ENCODE measurements at regions not wholly inside any gene's neighbourhood (a gene's known extent, or its start where the extent isn't known, plus 50 kb on each side); places are given as distances from the start of the nearest gene placed in this dataset.

DNA sequence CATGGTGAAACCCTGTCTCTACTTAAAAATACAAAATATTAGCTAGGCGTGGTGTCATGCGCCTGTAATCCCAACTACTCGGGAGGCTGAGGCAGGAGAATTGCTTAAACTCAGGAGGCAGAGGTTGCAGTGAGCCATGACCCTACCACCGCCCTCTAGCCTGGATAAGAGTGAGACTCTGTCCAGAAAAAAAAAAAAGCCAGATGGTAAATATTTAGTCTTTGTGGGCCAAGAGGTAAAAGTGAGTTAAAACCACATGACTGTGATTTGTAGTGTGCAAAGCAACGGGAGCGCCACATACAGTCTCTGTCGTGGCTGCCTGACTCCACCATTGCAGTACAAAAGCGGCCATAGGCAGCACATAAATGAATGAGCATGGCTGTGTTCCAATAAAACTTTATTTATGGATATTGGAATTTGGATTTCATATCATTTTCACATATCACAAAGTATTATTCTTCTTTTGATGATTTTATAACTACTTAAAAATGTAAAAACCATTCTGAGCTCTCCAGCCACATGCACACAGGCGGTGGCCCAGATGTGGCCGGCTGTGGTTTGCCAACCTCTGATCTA is 51.8 kb upstream of the CASZ1 start:
- ChIA-PET POLR2A (no interaction called here), CTCF (no interaction called here)
- TF ChIP-seq, protein P1, sequence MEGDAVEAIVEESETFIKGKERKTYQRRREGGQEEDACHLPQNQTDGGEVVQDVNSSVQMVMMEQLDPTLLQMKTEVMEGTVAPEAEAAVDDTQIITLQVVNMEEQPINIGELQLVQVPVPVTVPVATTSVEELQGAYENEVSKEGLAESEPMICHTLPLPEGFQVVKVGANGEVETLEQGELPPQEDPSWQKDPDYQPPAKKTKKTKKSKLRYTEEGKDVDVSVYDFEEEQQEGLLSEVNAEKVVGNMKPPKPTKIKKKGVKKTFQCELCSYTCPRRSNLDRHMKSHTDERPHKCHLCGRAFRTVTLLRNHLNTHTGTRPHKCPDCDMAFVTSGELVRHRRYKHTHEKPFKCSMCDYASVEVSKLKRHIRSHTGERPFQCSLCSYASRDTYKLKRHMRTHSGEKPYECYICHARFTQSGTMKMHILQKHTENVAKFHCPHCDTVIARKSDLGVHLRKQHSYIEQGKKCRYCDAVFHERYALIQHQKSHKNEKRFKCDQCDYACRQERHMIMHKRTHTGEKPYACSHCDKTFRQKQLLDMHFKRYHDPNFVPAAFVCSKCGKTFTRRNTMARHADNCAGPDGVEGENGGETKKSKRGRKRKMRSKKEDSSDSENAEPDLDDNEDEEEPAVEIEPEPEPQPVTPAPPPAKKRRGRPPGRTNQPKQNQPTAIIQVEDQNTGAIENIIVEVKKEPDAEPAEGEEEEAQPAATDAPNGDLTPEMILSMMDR (IDR thresholded peaks at IDR 0.05; ENCODE audit: control extremely low read depth, extremely low read depth, low read depth, missing control alignments), result no peak
- no peak for DNase-seq (ENCODE audit: extremely low spot score)

DNA sequence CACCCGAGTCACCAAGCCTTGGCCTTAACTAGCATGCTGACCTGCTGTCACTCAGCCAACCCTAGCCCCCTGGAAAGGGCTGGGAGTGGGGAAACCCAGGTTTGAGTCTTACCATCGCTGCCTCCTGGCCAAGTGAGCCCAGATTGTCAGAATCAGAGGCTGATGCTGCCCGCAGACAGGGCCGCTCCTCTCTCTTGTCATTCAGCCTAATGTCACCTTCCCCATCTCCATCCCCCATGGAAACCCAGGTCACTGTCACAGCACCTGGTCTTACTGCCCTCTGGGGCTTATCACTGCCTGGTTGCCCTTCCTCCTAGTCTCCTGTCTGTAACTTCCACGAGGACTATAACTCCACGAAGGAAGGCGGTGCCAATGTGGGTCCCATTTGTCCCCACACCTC is 53.6 kb upstream of the CASZ1 start:
- ChIA-PET POLR2A (no interaction called here), CTCF (interaction anchor here (1.5 kb wide), 1 partner anchor 22 kb away, joined by 3 read pairs; no protein-coding TSS in a partner anchor)
- TF ChIP-seq, protein P1 (IDR thresholded peaks at IDR 0.05; ENCODE audit: control extremely low read depth, extremely low read depth, low read depth, missing control alignments), result no peak
- no peak for DNase-seq (ENCODE audit: extremely low spot score)

DNA sequence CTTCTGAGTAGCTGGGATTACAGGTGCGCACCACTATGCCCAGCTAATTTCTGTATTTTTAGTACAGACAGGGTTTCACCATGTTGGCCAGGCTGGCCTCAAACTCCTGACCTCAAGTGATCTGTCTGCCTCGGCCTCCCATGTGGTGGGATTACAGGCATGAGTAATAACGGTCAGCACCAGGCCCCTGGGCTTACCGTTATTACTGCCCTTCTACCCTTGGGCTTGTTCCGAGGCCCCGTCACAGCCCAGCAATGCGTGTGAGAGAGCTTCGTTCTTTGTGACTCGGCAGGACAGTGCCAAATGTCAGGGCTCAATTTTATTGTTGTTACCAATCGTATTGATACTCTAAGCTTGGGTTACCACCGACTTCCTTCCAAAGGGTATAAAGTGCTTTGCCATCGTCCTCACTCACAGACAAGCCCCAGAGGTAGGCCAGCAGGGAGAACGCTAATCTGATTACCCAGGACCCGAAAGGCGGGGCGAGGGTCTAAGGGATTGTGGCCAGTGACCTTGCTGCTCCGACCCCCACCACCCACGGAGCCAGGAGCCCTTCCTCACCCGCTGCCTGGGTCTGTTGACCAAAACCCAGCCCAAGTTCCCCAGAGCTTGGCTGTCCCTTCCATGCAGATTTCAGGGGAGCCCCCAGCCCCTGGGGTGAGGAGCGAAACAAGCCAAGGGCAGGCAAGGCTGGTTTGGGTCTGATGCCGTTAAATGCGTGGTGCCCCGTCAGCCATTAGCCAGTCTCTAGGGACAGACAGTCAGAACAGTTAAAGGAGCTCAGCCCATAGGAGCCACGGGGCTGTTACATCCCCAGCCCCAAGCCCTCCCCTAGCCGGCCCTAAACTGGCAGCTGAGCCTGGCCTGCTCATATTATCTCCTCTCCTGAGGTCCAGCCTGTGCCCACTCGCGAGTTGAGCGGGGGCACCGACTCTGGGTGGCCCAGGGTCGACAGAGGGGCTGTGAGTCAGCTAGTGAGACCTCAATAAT is 54.9 kb upstream of the CASZ1 start:
- ChIA-PET CTCF (interaction anchor here (1.3 kb wide), 1 partner anchor 15 kb away, joined by 4 read pairs; no protein-coding TSS in a partner anchor), POLR2A (no interaction called here)
- no peak for DNase-seq (ENCODE audit: extremely low spot score)
- TF ChIP-seq, protein P1 (IDR thresholded peaks at IDR 0.05; ENCODE audit: control extremely low read depth, extremely low read depth, low read depth, missing control alignments), result no peak

DNA sequence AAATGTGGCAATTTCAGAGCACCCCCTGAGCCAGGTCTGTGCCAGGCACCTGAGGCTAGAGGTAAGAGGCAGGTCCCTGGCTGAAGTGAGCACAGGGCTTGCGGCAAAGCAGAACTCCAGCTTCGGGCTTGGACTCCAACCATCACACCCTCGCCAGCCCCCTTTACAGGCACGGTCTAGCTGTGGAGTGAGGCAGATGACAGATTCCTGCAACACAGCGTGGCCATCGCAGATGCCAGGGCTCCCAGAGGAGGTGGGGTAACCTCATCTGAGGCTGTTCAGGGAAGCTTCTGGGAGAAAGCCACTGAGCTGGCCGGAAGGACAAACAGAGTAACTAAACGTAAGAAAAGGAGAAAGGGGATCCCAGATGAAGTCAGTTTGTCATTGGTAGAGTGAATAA is 55.6 kb upstream of the CASZ1 start:
- ChIA-PET CTCF (no interaction called here), POLR2A (no interaction called here)
- TF ChIP-seq, protein P1 (IDR thresholded peaks at IDR 0.05; ENCODE audit: control extremely low read depth, extremely low read depth, low read depth, missing control alignments), result no peak
- DNase-seq (ENCODE audit: extremely low spot score), result no peak

DNA sequence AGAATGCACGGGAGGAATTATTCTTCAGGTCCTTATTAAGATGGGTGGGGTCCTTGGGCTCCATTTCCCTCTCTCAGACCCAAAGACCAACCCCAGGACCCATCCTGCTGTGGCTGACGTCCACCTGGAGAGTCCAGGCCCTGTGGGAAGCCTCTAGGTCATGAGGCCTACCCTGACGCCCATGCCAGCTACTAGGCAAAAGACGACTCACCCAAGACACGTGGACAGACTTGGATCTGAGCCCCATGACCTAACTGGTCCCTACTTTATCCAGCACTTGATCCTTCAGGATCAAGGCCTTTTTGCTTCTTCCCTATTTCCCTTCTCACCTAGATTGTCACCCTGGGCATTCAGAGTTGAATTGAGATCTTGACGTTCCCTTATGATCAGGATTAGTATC is 56.0 kb upstream of the CASZ1 start:
- DNase-seq (ENCODE audit: extremely low spot score), result no peak
- ChIA-PET CTCF (no interaction called here), POLR2A (no interaction called here)
- TF ChIP-seq, protein P1 (IDR thresholded peaks at IDR 0.05; ENCODE audit: control extremely low read depth, extremely low read depth, low read depth, missing control alignments), result no peak

DNA sequence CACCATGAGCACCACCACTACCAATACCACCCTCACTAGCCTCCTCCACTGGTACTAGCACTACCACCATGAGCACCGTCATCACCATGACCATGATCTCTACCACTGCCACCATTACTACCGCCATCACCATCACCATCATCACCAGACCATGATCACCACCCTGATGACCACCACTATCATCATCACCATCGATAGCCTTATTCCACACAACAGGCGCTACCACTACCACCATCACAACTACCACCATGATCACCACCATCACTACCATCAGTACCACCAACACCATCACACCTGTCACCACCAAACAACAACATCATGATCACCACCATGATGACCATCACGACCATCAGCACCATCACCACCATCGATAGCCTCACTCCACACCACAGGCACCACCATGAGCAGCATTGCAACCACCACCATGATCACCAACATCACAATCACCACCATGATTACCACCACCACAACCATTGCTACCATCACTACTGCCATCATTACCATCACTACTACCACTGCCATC is 56.6 kb upstream of the CASZ1 start:
- TF ChIP-seq, protein P1 (IDR thresholded peaks at IDR 0.05; ENCODE audit: control extremely low read depth, extremely low read depth, low read depth, missing control alignments), result no peak
- ChIA-PET CTCF (no interaction called here), POLR2A (no interaction called here)
- no peak for DNase-seq (ENCODE audit: extremely low spot score)
